ENCODE measurements at regions not wholly inside any gene's neighbourhood (a gene's known extent, or its start where the extent isn't known, plus 50 kb on each side); places are given as distances from the start of the nearest gene placed in this dataset.
"Not testable (repeated sequence)": the region's sequence is repeated elsewhere in the genome, so short reads cannot be mapped to it uniquely, and the experiment has no call there.

GRCh38 chr12:72876092-72876491 lies 603.9 kb downstream of the TRHDE start:
- Histone ChIP-seq H3K27me3 (no peaks in the 10 kb centered on the region), H3K4me1 (no peaks in the 10 kb centered on the region), H3K36me3 (no peaks in the 10 kb centered on the region), H3K9me3 (peaks cover 0 to 10% (median 4%) of the 10 kb centered on the region in 4 donors), H3K27ac (no peak overlapping the region), H3K4me3 (no peak overlapping the region)
- no peak for TF ChIP-seq CTCF (IDR thresholded peaks at IDR 0.05)
- TF ChIP-seq POLR2A (IDR thresholded peaks at IDR 0.05): no peak
- TF ChIP-seq EP300 (IDR thresholded peaks at IDR 0.05): no peak
- no peak for DNase-seq (ENCODE audit: low spot score in 2 of 2)

DNA sequence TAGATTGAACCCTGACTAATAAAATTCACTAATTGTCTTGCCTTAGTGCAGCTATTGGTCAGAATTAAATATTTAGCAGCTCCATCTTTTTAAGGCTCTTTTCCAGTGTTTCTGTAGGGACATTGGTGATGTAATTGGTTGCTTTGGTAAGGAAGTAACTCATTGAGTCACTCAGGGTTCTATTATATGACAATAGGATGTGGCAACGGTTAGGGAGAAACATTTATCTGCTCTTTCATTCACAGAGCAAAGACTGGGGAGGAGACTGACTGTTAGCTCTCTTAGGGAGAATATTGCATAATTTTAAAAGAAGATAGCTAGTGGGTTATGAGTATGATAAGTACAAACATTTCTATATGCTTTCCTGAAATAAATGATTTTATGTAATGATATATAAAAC lies 616.5 kb downstream of the TRHDE start:
- Histone ChIP-seq H3K9me3 (no peaks in the 10 kb centered on the region), H3K4me3 (no peak overlapping the region), H3K27me3 (no peaks in the 10 kb centered on the region), H3K27ac (no peak overlapping the region), H3K36me3 (no peaks in the 10 kb centered on the region), H3K4me1 (no peaks in the 10 kb centered on the region)
- 26 to 33% methylated on average over 1 of the region's 1 CpG for WGBS, 2 donors
- TF ChIP-seq CTCF (IDR thresholded peaks at IDR 0.05) (no peak), EP300 (IDR thresholded peaks at IDR 0.05) (no peak), POLR2A (IDR thresholded peaks at IDR 0.05) (no peak)
- no peak for DNase-seq (ENCODE audit: low spot score in 2 of 2)

DNA sequence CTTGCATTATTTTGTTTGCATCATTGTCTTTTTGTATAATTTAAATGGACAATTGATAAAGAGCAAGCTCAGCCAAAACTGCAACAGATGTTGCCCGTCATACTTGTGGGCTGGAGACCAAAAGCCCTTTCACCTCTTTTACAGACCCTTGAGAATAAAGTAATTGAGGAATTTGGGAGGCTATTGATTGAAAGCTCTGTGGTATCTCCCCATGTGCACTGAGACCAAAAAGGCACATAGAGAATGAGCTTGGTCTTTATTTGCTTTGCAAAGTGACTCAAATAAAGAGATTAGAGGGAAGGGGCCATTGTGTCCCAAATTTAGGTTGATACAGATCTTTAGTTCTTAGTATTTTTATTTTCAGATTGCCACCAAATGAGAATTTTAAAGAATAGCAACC lies 617.6 kb downstream of the TRHDE start:
- WGBS, 2 donors: 19 to 34% methylated on average over 1 of the region's 1 CpG
- H3K9me3 ChIP-seq: no peaks in the 10 kb centered on the region
- DNase-seq (ENCODE audit: low spot score in 2 of 2): no peak
- TF ChIP-seq POLR2A (IDR thresholded peaks at IDR 0.05): no peak
- no peak for TF ChIP-seq CTCF (IDR thresholded peaks at IDR 0.05)
- no peak for TF ChIP-seq EP300 (IDR thresholded peaks at IDR 0.05)
- H3K27me3 ChIP-seq: no peaks in the 10 kb centered on the region
- no peaks in the 10 kb centered on the region for H3K4me1 ChIP-seq
- no peak overlapping the region for H3K4me3 ChIP-seq
- no peak overlapping the region for H3K27ac ChIP-seq
- H3K36me3 ChIP-seq: no peaks in the 10 kb centered on the region

DNA sequence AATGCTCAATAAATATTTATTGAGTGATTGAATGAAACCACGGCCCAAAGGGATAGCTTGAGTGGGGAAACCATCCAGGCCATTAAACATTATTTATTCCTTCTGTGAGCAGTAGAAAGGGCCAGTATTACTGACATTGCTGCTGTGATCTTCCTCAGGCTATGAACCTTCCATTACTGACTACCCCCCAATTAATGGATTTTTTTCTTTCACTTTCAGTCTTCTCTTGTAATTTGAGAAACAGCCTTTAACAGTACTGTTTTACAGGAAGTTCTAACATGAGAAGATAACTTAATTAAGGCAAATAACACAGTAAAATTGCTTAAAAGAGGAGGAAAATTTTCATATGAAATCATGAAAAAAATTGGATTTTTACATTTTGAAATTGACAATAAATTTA lies 629.5 kb downstream of the TRHDE start:
- H3K36me3 ChIP-seq: no peaks in the 10 kb centered on the region
- no peak overlapping the region for H3K27ac ChIP-seq
- 62 to 63% methylated on average over 1 of the region's 1 CpG for WGBS, 2 donors
- TF ChIP-seq CTCF (IDR thresholded peaks at IDR 0.05) (no peak), POLR2A (IDR thresholded peaks at IDR 0.05) (no peak), EP300 (IDR thresholded peaks at IDR 0.05) (no peak)
- no peaks in the 10 kb centered on the region for H3K9me3 ChIP-seq
- H3K4me1 ChIP-seq: no peaks in the 10 kb centered on the region
- H3K27me3 ChIP-seq: no peaks in the 10 kb centered on the region
- no peak overlapping the region for H3K4me3 ChIP-seq
- no peak for DNase-seq (ENCODE audit: low spot score in 2 of 2)

GRCh38 chr12:72925716-72926115 lies 653.5 kb downstream of the TRHDE start:
- no peak for TF ChIP-seq EP300 (IDR thresholded peaks at IDR 0.05)
- no peak for TF ChIP-seq POLR2A (IDR thresholded peaks at IDR 0.05)
- TF ChIP-seq CTCF (IDR thresholded peaks at IDR 0.05): no peak
- no peaks in the 10 kb centered on the region for H3K4me1 ChIP-seq
- H3K36me3 ChIP-seq: no peaks in the 10 kb centered on the region
- H3K9me3 ChIP-seq: no peaks in the 10 kb centered on the region
- H3K27me3 ChIP-seq: no peaks in the 10 kb centered on the region
- H3K27ac ChIP-seq: no peak overlapping the region
- 86 to 92% methylated on average over 2 of the region's 2 CpGs for WGBS, 2 donors
- DNase-seq (ENCODE audit: low spot score in 2 of 2): no peak
- no peak overlapping the region for H3K4me3 ChIP-seq

DNA sequence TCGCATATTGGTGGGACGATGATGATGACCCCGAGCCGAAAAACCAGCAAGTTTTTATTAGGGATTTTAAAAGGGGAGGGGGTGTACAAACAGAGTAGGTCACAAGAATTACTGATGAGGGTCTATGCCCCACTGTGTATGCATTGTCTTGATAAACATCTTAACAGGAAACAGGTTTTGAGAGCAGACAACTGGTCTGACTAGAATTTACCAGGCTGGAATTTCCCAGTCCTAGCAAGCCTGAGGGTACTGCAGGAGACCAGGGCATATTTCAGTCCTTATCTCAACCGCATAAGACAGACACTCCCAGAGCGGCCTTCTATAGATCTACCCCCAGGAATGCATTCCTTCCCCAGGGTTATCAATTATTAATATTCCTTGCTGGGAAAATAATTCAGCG lies 659.7 kb downstream of the TRHDE start:
- not testable (repeated sequence) for DNase-seq (ENCODE audit: low spot score in 2 of 2); H3K9me3 ChIP-seq; H3K27ac ChIP-seq; H3K4me3 ChIP-seq; H3K27me3 ChIP-seq; H3K36me3 ChIP-seq; H3K4me1 ChIP-seq
- WGBS, 2 donors: 88 to 97% methylated on average over 7 of the region's 7 CpGs

Data from tibial nerve (tissue), 4 donors.